Naive B cell (primary cell): ENCODE measurements at regions not wholly inside any gene's neighbourhood (a gene's known extent, or its start where the extent isn't known, plus 50 kb on each side); places are given as distances from the start of the nearest gene placed in this dataset.

Experiments
- ATAC-seq, 2 donors: fragments of 150-1000 bp; cut with Tn5 transposase; 2 replicates each; pipeline ENCODE4 v1.10.0; 2021; ENCODE audit warnings: low read depth in 2 of 2, mild to moderate bottlenecking in 2 of 2, moderate library complexity in 2 of 2
- DNase-seq: peaks from one replicate; pipeline ENCODE4 v3.0.0; 2022
- H3K27ac Mint-ChIP-seq, 6 donors: one replicate each; pipeline ENCODE4 v1.8.0; 2020 to 2022; ENCODE audit warnings: mild to moderate bottlenecking in 6 of 6, mixed read lengths in 6 of 6, moderate library complexity in 5 of 6, inconsistent platforms in 2 of 6
- H3K27me3 Mint-ChIP-seq, 3 donors: one replicate each; pipeline ENCODE4 v1.8.0; 2021 to 2022; ENCODE audit warnings: mixed read lengths in 3 of 3, mild to moderate bottlenecking in 1 of 3
- H3K36me3 Mint-ChIP-seq, 2 donors: one replicate each; pipeline ENCODE4 v1.8.0; 2020 to 2022; ENCODE audit warnings: mixed read lengths in 2 of 2, inconsistent platforms in 1 of 2, mild to moderate bottlenecking in 1 of 2
- H3K4me1 Mint-ChIP-seq, 3 donors: one replicate each; pipeline ENCODE4 v1.8.0; 2020 to 2022; ENCODE audit warnings: mixed read lengths in 3 of 3, inconsistent platforms in 1 of 3, mild to moderate bottlenecking in 1 of 3, moderate library complexity in 1 of 3
- H3K4me3 Mint-ChIP-seq, 8 donors: one replicate each; pipeline ENCODE4 v1.8.0; 2020 to 2022; ENCODE audit warnings: mild to moderate bottlenecking in 8 of 8, mixed read lengths in 8 of 8, moderate library complexity in 8 of 8, inconsistent platforms in 2 of 8
- H3K9me3 Mint-ChIP-seq, 7 donors: one replicate each; pipeline ENCODE4 v1.8.0; 2020 to 2022; ENCODE audit warnings: mixed read lengths in 7 of 7, mild to moderate bottlenecking in 5 of 7, inconsistent platforms in 2 of 7, moderate library complexity in 1 of 7

DNA sequence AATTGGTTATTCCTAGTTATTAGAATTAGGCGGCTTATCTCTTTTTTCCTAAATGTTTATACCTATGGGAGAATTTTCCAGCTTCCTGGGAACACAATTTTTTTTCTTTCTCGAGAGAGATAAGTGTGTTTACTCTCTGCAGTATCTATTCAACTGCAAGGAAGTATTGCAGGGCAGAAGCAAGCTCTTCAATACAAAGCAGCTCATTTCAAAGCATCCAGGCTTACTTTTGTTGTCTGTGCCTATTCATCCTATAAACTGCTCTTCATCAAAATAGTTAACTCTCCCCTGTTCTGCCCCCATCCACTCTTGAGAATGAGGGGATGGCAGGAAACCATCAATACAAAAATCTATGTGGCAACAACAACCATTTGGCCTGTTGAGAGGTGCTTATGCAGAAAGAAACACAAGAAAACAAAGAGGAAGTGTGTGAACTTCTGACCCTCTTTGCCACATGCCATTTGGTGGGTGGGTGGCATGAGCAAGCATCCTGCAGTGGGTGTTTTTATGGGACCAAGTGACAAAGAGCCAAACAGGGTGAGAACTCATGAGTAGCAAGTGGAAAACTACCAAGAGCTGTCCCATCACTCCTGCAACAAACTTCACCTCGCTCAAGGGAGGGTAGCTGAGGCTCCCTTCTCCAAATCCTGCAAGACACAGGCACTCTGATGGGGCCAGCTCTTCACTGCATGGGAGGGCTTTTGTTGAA is 50.6 kb upstream of the MRPS6 start:
- H3K4me1 Mint-ChIP-seq: peaks cover 19 to 43% (median 29%) of the 10 kb centered on the region in 3 donors
- no peaks in the 10 kb centered on the region for H3K36me3 Mint-ChIP-seq
- no peaks in the 10 kb centered on the region for H3K9me3 Mint-ChIP-seq
- DNase-seq (peak; percentile 25), ATAC-seq (peak; percentile 18 to 26)
- no peaks in the 10 kb centered on the region for H3K27me3 Mint-ChIP-seq
- H3K4me3 Mint-ChIP-seq: no peak overlapping the region
- no peak overlapping the region for H3K27ac Mint-ChIP-seq

DNA sequence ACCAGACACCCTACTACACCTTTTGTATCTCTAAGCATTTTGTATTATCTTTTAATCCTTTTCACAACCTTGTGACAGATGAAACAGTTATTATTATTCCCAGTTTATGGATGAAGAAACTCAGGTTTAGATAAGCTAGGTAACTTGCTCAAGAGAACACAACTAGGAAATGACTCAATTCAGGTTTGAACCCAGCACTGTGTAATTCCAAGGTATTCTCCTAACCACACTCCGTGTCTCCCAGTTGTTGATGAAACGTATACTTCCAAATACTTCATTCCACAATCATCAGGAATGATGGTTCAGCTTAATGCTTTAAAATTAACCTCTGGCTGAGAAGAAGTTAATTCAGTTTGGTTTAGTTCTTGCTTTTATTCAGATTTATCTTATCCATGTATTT is 51.7 kb upstream of the MRPS6 start:
- Mint-ChIP-seq H3K9me3 (peaks cover 0 to 7% (median 0%) of the 10 kb centered on the region in 7 donors), H3K27ac (peak overlapping the region in 2 of 6 donors; percentile 3 to 43), H3K4me1 (peaks cover 19 to 43% (median 31%) of the 10 kb centered on the region in 3 donors), H3K36me3 (no peaks in the 10 kb centered on the region), H3K4me3 (no peak overlapping the region), H3K27me3 (no peaks in the 10 kb centered on the region)
- no peak for DNase-seq
- no peak for ATAC-seq

DNA sequence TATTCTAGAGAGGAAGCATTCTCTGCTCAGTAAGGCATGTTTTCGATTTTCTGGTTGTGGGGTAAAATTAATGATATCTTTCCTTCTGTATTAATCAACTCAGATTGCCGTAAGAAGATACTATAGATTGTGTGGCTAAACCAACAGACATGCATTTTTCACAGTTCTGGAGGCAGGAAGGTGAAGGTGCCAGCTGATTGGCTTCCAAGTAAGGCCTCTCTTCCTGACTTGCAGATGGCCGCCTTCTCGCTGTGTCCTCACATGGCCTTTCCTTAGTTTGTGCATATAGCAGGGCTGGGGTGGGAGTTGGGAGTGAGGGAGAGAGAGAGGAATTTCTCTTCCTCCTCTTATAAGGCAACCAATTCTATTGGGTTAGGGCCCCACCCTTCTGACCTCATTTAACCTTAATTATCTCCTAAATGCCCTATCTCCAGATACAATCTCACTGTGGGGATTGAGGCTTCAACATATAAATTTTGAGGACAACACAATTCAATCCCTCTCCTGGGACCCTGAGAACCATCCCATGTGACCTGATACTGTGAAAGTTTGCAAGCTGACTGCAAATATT is 52.3 kb upstream of the MRPS6 start:
- peaks cover 0 to 7% (median 0%) of the 10 kb centered on the region in 7 donors for H3K9me3 Mint-ChIP-seq
- DNase-seq (no peak), ATAC-seq (no peak)
- H3K27ac Mint-ChIP-seq: peak overlapping the region in 5 of 6 donors; percentile 48 to 96 (median 84)
- peaks cover 19 to 43% (median 31%) of the 10 kb centered on the region in 3 donors for H3K4me1 Mint-ChIP-seq
- H3K36me3 Mint-ChIP-seq: no peaks in the 10 kb centered on the region
- H3K27me3 Mint-ChIP-seq: no peaks in the 10 kb centered on the region
- H3K4me3 Mint-ChIP-seq: peak overlapping the region in 5 of 8 donors; percentile 1 to 90 (median 53)

DNA sequence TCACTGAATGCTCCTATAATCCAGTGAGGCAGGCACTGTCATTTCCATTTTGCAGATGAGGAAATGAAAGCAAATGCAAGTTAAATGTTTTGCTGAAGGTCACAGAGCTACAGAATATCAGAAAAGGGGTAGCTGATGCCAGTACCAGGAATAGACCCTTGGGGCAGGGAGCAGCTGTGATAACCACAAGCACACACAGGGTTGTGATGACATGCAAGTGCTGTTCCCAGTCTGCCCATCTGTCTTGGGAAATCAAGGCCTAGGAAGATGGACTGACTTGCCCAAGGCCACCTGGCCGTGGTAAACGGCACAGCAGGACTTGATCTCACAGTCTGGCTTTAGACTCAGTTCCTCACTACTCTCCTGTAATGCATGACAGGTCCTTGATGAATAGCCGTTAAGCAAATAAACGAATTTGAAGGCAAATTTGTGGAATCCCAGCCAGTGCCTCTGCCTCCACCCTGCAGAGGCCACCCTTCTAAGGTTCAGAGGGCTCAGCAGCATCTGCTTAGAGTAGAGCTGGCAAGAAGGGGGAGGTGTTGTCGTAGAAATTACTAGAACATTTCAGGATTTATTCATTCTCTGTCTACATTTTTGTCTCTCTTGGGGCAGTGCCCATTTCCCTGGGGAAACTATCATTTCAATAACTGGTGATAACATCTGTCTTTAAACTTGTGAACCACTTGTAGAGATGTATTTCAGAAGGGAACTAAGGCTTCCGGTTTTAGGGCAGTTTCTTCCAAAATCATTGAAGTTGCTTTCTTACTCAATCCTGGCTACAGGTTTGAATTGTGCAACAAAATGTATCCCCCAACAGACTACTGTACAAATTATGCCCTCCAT is 53.2 kb upstream of the MRPS6 start:
- Mint-ChIP-seq H3K9me3 (peaks cover 0 to 7% (median 2%) of the 10 kb centered on the region in 7 donors), H3K27ac (peak overlapping the region; percentile 48 to 96 (median 81)), H3K4me3 (peak overlapping the region; percentile 1 to 90 (median 76)), H3K27me3 (no peaks in the 10 kb centered on the region), H3K4me1 (peaks cover 19 to 43% (median 31%) of the 10 kb centered on the region in 3 donors), H3K36me3 (peaks cover 0 to under 1% of the 10 kb centered on the region in 2 donors)
- DNase-seq: peak; percentile 58
- ATAC-seq: peak; percentile 75 to 78

DNA sequence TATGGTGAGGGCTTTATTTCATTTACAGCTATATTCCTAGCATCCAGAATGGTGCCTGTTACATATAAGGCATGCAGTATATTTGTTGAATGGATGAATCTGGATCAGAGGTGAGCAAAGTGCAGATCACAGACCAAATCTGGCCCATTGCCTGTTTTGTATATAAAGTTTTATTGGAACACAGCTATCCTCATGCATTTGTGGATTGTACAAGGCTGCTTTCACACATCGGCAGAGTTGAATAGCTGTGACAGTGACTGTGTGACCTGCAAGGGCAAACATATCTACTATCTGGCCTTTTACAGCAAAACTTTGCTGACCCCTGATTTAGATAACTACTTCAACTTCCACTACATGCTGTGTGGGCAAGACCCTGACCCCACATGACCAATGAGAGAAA is 54.0 kb upstream of the MRPS6 start:
- no peaks in the 10 kb centered on the region for H3K27me3 Mint-ChIP-seq
- ATAC-seq (no peak), DNase-seq (no peak)
- H3K36me3 Mint-ChIP-seq: peaks cover 6 to 9% of the 10 kb centered on the region in 2 donors
- H3K4me3 Mint-ChIP-seq: peak overlapping the region in 7 of 8 donors; percentile 1 to 90 (median 83)
- peak overlapping the region; percentile 48 to 96 (median 81) for H3K27ac Mint-ChIP-seq
- peaks cover 4 to 13% (median 9%) of the 10 kb centered on the region in 7 donors for H3K9me3 Mint-ChIP-seq
- peaks cover 19 to 43% (median 31%) of the 10 kb centered on the region in 3 donors for H3K4me1 Mint-ChIP-seq

DNA sequence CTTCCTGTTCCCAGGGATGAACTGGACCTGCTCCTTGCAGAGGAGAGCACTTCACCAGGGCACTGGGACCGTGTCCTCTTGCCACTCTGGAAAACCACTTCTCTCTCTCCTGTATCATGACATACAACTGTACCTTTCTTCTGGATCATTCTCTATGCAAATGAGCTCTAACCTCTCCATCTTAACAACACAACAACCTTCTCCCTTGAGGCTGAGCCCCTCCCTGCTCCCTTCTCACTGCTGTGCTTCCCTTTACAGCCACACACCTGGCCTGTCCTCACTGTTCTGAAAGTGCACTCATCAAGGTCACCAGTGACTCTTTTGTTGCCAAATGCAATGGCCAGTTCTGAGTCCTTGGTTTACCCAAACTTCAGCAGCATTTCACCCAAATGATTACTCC is 54.5 kb upstream of the MRPS6 start:
- no peak for ATAC-seq
- Mint-ChIP-seq H3K27me3 (no peaks in the 10 kb centered on the region), H3K9me3 (peaks cover 4 to 18% (median 13%) of the 10 kb centered on the region in 7 donors), H3K4me1 (peaks cover 19 to 43% (median 31%) of the 10 kb centered on the region in 3 donors), H3K27ac (peak overlapping the region in 5 of 6 donors; percentile 9 to 93 (median 65)), H3K4me3 (peak overlapping the region in 7 of 8 donors; percentile 24 to 85 (median 53)), H3K36me3 (peaks cover 6 to 10% of the 10 kb centered on the region in 2 donors)
- DNase-seq: no peak

GRCh38 chr21:34018185-34018584 is 55.2 kb upstream of the MRPS6 start:
- Mint-ChIP-seq H3K27ac (peak overlapping the region in 4 of 6 donors; percentile 46 to 89 (median 59)), H3K9me3 (peaks cover 4 to 25% (median 15%) of the 10 kb centered on the region in 7 donors), H3K27me3 (no peaks in the 10 kb centered on the region), H3K36me3 (peaks cover 6 to 10% of the 10 kb centered on the region in 2 donors), H3K4me3 (peak overlapping the region in 5 of 8 donors; percentile 1 to 85 (median 53)), H3K4me1 (peaks cover 19 to 43% (median 31%) of the 10 kb centered on the region in 3 donors)
- ATAC-seq (no peak), DNase-seq (no peak)

GRCh38 chr21:34017039-34017961 is 56.1 kb upstream of the MRPS6 start:
- Mint-ChIP-seq H3K4me1 (peaks cover 19 to 42% (median 31%) of the 10 kb centered on the region in 3 donors), H3K27ac (peak overlapping the region in 4 of 6 donors; percentile 25 to 89 (median 50)), H3K4me3 (peak overlapping the region in 3 of 8 donors; percentile 1 to 67 (median 4)), H3K27me3 (no peaks in the 10 kb centered on the region), H3K36me3 (peaks cover 6 to 10% of the 10 kb centered on the region in 2 donors), H3K9me3 (peaks cover 4 to 25% (median 21%) of the 10 kb centered on the region in 7 donors)
- ATAC-seq (no peak), DNase-seq (no peak)

- no peaks in the 10 kb centered on the region for H3K27me3 Mint-ChIP-seq
- no peak for DNase-seq
- H3K4me3 Mint-ChIP-seq: peak overlapping the region in 1 of 8 donors; percentile 15
- H3K36me3 Mint-ChIP-seq: peaks cover 6 to 10% of the 10 kb centered on the region in 2 donors
- H3K27ac Mint-ChIP-seq: no peak overlapping the region
- peaks cover 0 to 1% (median 0%) of the 10 kb centered on the region in 3 donors for H3K4me1 Mint-ChIP-seq
- peaks cover 5 to 36% (median 30%) of the 10 kb centered on the region in 7 donors for H3K9me3 Mint-ChIP-seq
- no peak for ATAC-seq
These were observed 60.7 kb upstream of the MRPS6 start for GRCh38 chr21:34012640-34013039.

DNA sequence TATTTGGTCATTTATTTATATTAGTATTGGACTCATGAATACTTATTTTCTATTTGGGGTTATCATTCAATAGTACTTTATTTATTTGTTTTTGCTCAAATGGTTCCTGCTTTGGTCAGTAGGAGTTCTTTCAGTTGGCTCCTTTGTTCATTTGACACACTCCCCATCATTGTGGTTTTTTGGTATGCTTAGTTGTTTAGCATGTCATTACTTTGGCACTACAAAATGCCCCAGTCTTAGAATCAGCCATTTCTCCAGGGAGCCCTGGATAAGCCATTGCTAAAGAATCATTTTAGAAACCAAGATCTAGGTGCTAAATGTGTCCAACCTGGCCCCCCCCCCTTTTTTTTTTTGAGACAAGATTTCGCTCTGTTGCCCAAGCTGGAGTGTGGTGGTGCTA is 61.7 kb upstream of the MRPS6 start:
- Mint-ChIP-seq H3K4me1 (no peaks in the 10 kb centered on the region), H3K36me3 (peaks cover 6 to 10% of the 10 kb centered on the region in 2 donors), H3K9me3 (peaks cover 5 to 36% (median 24%) of the 10 kb centered on the region in 7 donors), H3K27ac (no peak overlapping the region), H3K4me3 (no peak overlapping the region), H3K27me3 (no peaks in the 10 kb centered on the region)
- ATAC-seq (no peak), DNase-seq (no peak)

DNA sequence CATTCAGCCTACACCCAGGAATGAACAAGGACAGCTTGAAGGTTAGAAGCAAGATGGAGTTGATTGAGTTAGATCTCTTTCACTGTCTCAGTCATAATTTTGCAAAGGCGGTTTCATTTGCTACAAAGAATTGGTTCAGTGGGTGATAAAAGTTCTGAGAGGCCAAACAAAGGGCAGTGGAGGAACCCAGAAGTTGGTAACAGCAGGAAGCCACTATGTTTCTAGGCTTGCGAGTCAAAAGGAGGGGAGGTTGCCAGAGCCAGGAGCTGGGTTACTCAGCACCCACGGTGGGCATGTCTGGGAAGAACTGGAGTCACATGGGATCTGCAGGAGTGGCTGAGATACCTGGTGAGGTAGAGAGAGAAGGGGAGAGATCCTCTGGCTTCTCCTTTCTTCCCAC is 64.2 kb upstream of the MRPS6 start:
- no peak for ATAC-seq
- H3K27ac Mint-ChIP-seq: peak overlapping the region in 1 of 6 donors; percentile 85
- peak overlapping the region in 1 of 8 donors; percentile 20 for H3K4me3 Mint-ChIP-seq
- no peaks in the 10 kb centered on the region for H3K4me1 Mint-ChIP-seq
- H3K36me3 Mint-ChIP-seq: no peaks in the 10 kb centered on the region
- H3K9me3 Mint-ChIP-seq: peaks cover 0 to 25% (median 16%) of the 10 kb centered on the region in 7 donors
- H3K27me3 Mint-ChIP-seq: no peaks in the 10 kb centered on the region
- DNase-seq: no peak

DNA sequence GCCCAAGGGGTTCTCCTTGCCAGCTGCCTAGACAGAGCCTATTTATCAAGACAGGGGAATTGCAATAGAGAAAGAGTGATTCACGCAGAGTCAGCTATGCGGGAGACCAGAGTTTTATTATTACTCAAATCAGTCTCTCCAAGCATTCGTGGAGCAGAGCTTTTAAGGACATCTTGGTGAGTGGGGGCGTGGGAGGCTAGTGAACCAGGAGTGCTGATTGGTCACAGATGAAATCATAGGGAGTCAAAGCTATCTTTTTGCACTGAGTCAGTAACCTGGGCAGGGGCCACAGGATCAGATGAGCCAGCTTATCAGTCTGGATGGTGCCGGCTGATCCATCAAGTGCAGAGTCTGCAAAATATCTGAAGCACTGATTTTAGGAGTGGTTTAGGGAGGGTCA is 64.8 kb upstream of the MRPS6 start:
- Mint-ChIP-seq H3K4me1 (no peaks in the 10 kb centered on the region), H3K27ac (no peak overlapping the region), H3K36me3 (no peaks in the 10 kb centered on the region), H3K4me3 (no peak overlapping the region), H3K9me3 (peaks cover 0 to 21% (median 13%) of the 10 kb centered on the region in 7 donors), H3K27me3 (no peaks in the 10 kb centered on the region)
- no peak for DNase-seq
- no peak for ATAC-seq
